ENCODE measurements at regions not wholly inside any gene's neighbourhood (a gene's known extent, or its start where the extent isn't known, plus 50 kb on each side); places are given as distances from the start of the nearest gene placed in this dataset.
"Not testable (repeated sequence)": the region's sequence is repeated elsewhere in the genome, so short reads cannot be mapped to it uniquely, and the experiment has no call there.

DNA sequence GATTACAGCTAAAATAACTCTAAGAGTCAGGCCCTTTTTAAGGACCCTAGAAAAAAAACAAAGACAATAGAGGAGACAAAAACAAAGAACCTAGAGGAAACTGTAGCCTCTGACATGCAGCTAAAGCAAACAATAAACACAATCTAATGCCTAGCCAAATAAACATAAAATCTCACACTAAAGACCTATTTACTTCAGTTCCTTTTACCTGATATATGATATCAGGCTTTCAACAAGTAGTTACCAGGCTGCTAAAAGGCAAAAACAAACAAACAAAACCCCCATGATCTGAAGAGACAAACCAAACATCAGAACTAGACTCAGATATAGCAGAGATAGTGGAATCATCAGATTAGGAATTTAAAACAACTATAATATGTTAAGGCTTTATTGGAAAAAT, 226.5 kb upstream of the POU5F2 start:
- no peak overlapping the region for H3K4me3 ChIP-seq (ENCODE audit: low read length)
- no peak for DNase-seq (ENCODE audit: low read depth)
- TF ChIP-seq, protein P1, sequence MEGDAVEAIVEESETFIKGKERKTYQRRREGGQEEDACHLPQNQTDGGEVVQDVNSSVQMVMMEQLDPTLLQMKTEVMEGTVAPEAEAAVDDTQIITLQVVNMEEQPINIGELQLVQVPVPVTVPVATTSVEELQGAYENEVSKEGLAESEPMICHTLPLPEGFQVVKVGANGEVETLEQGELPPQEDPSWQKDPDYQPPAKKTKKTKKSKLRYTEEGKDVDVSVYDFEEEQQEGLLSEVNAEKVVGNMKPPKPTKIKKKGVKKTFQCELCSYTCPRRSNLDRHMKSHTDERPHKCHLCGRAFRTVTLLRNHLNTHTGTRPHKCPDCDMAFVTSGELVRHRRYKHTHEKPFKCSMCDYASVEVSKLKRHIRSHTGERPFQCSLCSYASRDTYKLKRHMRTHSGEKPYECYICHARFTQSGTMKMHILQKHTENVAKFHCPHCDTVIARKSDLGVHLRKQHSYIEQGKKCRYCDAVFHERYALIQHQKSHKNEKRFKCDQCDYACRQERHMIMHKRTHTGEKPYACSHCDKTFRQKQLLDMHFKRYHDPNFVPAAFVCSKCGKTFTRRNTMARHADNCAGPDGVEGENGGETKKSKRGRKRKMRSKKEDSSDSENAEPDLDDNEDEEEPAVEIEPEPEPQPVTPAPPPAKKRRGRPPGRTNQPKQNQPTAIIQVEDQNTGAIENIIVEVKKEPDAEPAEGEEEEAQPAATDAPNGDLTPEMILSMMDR (conservative IDR thresholded peaks at IDR 0.05; ENCODE audit: low read length) = no peak

DNA sequence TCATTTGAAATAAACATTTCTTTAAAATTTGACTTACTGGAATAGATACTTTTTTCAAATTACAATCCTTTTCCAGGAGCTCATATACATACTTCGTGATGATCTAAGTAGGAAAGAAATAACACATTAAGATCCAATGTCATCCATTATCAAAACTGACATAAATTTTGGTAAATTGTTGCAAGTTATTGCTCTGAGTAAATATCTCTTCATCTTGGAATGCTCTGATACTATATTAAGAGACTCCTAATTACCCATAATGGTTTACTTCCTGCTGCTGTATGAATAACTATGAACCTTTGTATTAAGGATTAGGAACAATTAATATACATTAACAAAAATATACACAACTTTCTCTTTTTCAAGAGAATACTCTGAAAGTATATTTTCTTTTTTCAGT, 223.0 kb upstream of the POU5F2 start:
- TF ChIP-seq, protein P1 (conservative IDR thresholded peaks at IDR 0.05; ENCODE audit: low read length) = no peak
- H3K4me3 ChIP-seq (ENCODE audit: low read length) = no peak overlapping the region
- DNase-seq (ENCODE audit: low read depth) = no peak

DNA sequence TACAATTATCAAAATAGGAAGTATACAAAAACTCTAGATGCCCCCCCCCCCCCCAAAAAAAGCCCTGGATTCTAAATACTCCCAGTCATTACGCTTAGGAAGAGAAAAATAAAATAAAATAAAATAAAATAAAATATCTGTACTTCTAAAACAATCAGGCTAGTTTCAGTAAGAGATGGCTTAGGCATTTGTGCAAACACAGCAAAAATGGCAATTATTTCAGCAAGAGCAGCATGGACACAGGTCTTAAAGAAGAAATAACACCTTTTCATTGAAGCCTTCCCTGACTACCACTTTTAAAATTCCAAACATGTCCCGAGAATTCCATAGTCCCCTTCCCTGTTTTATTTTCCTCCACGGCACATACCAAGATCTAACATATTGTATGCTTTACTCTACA, 218.6 kb upstream of the POU5F2 start:
- H3K4me3 ChIP-seq (ENCODE audit: low read length) = no peak overlapping the region
- TF ChIP-seq, protein P1 (conservative IDR thresholded peaks at IDR 0.05; ENCODE audit: low read length) = no peak
- DNase-seq (ENCODE audit: low read depth) = no peak

DNA sequence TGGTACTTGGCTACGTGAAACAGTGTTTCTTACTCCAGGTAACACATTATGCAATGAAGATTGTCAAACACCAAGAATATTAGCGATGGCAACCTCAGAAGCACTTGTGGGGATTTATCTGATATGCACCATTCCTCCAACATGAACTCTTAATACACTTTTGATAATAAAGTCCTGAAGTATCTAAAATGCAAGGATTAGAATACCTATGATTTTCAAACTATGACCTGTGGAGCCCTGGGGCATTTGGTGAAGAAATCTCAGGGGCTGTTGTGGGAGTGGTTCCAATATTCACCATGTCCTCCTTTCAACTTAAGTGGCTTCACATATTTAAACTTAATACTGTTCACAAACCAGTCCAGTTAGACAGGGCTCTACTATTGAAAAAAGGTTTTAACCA, 214.6 kb upstream of the POU5F2 start:
- no peak overlapping the region for H3K4me3 ChIP-seq (ENCODE audit: low read length)
- TF ChIP-seq, protein P1 (conservative IDR thresholded peaks at IDR 0.05; ENCODE audit: low read length) = no peak
- no peak for DNase-seq (ENCODE audit: low read depth)

DNA sequence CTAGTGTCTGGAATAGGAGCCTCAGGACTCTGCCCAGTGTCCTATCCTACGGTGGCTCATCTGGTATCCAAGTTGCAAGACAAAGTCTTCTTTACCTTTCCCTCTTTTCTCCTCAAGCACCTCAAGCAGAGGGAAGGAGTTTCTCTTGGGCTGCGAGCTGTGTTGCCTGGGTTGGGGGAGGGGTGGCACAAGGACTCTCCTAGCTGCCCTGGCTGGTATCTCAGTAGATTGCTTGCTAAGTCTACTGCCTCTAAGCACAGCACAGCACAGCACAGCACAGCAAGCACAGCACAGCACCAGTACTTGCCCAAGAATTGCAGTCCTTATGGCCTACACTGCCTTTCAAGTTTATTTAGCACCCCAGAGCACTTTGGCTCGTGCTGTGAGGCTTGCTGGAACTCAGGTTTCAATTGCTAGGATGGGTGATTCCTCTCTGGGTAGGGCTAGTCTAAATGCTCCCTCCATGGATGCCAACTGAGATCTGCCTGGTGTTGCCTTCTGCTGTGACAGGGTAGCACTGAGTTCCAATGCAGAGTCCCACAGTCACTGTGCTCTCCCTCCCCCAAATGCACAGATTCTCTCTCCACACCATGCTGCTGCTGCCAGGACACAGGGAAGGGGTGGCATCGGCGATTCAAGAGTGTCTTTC, 213.1 kb upstream of the POU5F2 start:
- TF ChIP-seq, protein P1 (conservative IDR thresholded peaks at IDR 0.05; ENCODE audit: low read length) = no peak
- no peak for DNase-seq (ENCODE audit: low read depth)
- H3K4me3 ChIP-seq (ENCODE audit: low read length) = no peak overlapping the region

DNA sequence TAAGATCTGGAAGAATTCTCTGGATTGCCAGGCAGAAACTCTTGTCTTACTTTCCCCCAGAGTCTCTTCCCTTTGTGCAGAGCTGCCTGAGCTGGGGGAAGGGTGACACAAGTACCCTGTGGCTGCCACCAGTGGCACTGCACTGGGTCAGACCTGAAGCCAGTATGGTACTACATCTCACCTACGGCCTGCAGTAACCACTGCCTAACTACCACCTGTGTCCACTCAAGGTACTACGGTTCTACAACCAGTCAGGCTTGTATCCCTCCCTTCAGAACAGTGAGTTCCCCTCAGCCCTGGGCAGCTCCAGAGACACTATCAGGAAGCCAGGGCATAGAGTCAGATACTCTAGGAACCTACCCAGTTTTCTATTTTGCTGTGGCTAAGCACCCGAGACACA, 212.0 kb upstream of the POU5F2 start:
- TF ChIP-seq, protein P1 (conservative IDR thresholded peaks at IDR 0.05; ENCODE audit: low read length) = no peak
- H3K4me3 ChIP-seq (ENCODE audit: low read length) = no peak overlapping the region
- no peak for DNase-seq (ENCODE audit: low read depth)

DNA sequence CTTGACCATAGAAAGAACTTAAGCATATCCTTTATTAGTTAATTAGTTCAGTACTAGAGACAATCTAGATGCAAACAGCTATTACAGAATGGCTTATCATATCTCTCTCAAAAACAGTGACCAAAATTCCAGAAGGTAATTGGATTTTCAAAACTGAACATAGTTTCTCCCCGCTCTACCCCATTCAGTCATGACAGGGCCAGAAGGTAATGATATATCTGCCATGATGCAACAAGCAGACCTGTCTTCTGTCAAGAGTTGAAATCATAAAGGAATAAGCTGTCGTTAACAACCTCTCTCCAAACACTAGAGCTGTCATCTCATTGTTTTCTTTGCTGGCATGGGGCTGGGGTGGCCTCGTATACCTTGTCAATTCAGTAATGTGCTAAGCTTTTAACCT, 200.5 kb upstream of the POU5F2 start:
- no peak for DNase-seq (ENCODE audit: low read depth)
- TF ChIP-seq, protein P1 (conservative IDR thresholded peaks at IDR 0.05; ENCODE audit: low read length) = no peak
- no peak overlapping the region for H3K4me3 ChIP-seq (ENCODE audit: low read length)

DNA sequence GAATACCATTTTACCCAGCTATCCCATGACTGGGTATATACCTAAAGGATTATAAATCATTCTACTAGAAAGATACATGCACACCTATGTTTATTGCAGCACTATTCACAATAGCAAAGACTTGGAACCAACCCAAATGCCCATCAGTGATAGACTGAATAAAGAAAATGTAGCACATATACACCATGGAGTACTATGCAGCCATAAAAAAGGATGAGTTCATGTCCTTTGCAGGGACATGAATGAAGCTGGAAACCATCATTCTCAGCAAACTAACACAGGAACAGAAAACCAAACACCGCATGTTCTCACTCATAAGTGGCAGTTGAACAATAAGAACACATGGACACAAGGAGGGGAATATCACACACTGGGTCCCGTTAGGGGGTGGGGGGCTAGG, 191.9 kb upstream of the POU5F2 start:
- not testable (repeated sequence) for H3K4me3 ChIP-seq (ENCODE audit: low read length)

More for the DNA sequence above, 191.9 kb upstream of the POU5F2 start:
- DNase-seq (ENCODE audit: low read depth) = not testable (repeated sequence)
